Fibroblast of the aortic adventitia (primary cell): ENCODE measurements at regions not wholly inside any gene's neighbourhood (a gene's known extent, or its start where the extent isn't known, plus 50 kb on each side); places are given as distances from the start of the nearest gene placed in this dataset.

ENCODE experiments used
- DNase-seq: peaks from one replicate; pipeline ENCODE4 v3.0.0-alpha.2; 2010; ENCODE audit warnings: low read depth
- H3K4me3 ChIP-seq: 2 replicates; pipeline ENCODE4 v1.5.1; 2011; ENCODE audit warnings: low read depth, mild to moderate bottlenecking, control low read depth, low read length, moderate library complexity
- CTCF ChIP-seq: IDR thresholded peaks from 2 replicates; pipeline ENCODE4 v1.5.1; 2011; ENCODE audit warnings: mild to moderate bottlenecking, low read length, control low read depth, inconsistent platforms; ENCODE audit not compliant: insufficient read depth

GRCh38 chr1:29983321-29983720 lies 740.1 kb downstream of the MATN1 start:
- no peak for DNase-seq
- H3K4me3 ChIP-seq: no peak overlapping the region
- no peak for TF ChIP-seq CTCF

- no peak overlapping the region for H3K4me3 ChIP-seq
- no peak for DNase-seq
- TF ChIP-seq CTCF: no peak
Measured at GRCh38 chr1:29981586-29982239, 741.7 kb downstream of the MATN1 start.

- no peak for DNase-seq
- TF ChIP-seq CTCF: no peak
- H3K4me3 ChIP-seq: no peak overlapping the region
Measured at GRCh38 chr1:29977550-29977949, 741.2 kb downstream of the PTPRU start.

GRCh38 chr1:29975036-29975694 lies 738.8 kb downstream of the PTPRU start:
- no peak for TF ChIP-seq CTCF
- DNase-seq: peak; percentile 53
- no peak overlapping the region for H3K4me3 ChIP-seq

- DNase-seq: peak; percentile 77
- no peak overlapping the region for H3K4me3 ChIP-seq
- TF ChIP-seq CTCF: no peak
Measured at GRCh38 chr1:29974316-29974724, 738.0 kb downstream of the PTPRU start.

GRCh38 chr1:29973406-29973805 lies 737.1 kb downstream of the PTPRU start:
- no peak for DNase-seq
- no peak for TF ChIP-seq CTCF
- no peak overlapping the region for H3K4me3 ChIP-seq
